Endothelial cell of umbilical vein (primary cell): ENCODE measurements at regions not wholly inside any gene's neighbourhood (a gene's known extent, or its start where the extent isn't known, plus 50 kb on each side); places are given as distances from the start of the nearest gene placed in this dataset.

ENCODE experiments used
- EZH2 ChIP-seq: IDR thresholded peaks from 2 replicates; pipeline ENCODE4 v1.6.1; 2012; ENCODE audit warnings: borderline replicate concordance, low read depth, mild to moderate bottlenecking, moderate library complexity, low read length, inconsistent platforms; ENCODE audit not compliant: severe bottlenecking
- JUN ChIP-seq: IDR thresholded peaks from 2 replicates; pipeline ENCODE4 v1.6.1; 2011; ENCODE audit warnings: borderline replicate concordance, low read depth; ENCODE audit not compliant: insufficient read length, insufficient read depth
- MAX ChIP-seq: IDR thresholded peaks from 2 replicates; pipeline ENCODE4 v1.6.1; 2011; ENCODE audit not compliant: insufficient read depth, insufficient read length
- POLR2A ChIP-seq: IDR thresholded peaks from 2 replicates; pipeline ENCODE4 v1.6.1; 2012; ENCODE audit warnings: low read depth, mild to moderate bottlenecking, control low read depth, low read length
- POLR2AphosphoS5 ChIP-seq: IDR thresholded peaks from 2 replicates; pipeline ENCODE4 v1.6.1; 2012; ENCODE audit warnings: low read depth, mild to moderate bottlenecking, control low read depth, low read length, moderate library complexity; ENCODE audit not compliant: insufficient read depth
- TF ChIP-seq, protein P1 (sequence below), 2 donors: IDR thresholded peaks; 1 replicate in 1 of 2; 2 replicates in 1 of 2; pipeline ENCODE4 v1.5.1; 2011; ENCODE audit warnings: low read length in 2 of 2, mild to moderate bottlenecking in 2 of 2, moderate library complexity in 2 of 2, control low read depth in 1 of 2, inconsistent platforms in 1 of 2, low read depth in 1 of 2; ENCODE audit not compliant: insufficient read depth in 1 of 2; ENCODE audit errors: extremely low read depth in 1 of 2

- TF ChIP-seq, protein P1, sequence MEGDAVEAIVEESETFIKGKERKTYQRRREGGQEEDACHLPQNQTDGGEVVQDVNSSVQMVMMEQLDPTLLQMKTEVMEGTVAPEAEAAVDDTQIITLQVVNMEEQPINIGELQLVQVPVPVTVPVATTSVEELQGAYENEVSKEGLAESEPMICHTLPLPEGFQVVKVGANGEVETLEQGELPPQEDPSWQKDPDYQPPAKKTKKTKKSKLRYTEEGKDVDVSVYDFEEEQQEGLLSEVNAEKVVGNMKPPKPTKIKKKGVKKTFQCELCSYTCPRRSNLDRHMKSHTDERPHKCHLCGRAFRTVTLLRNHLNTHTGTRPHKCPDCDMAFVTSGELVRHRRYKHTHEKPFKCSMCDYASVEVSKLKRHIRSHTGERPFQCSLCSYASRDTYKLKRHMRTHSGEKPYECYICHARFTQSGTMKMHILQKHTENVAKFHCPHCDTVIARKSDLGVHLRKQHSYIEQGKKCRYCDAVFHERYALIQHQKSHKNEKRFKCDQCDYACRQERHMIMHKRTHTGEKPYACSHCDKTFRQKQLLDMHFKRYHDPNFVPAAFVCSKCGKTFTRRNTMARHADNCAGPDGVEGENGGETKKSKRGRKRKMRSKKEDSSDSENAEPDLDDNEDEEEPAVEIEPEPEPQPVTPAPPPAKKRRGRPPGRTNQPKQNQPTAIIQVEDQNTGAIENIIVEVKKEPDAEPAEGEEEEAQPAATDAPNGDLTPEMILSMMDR (IDR thresholded peaks at IDR 0.05; ENCODE audit: extremely low read depth in 1 of 2, insufficient read depth in 1 of 2, low read depth in 1 of 2, low read length in 2 of 2), result no peak
- no peak for TF ChIP-seq POLR2A
- no peak for TF ChIP-seq MAX
- TF ChIP-seq JUN, result no peak
- TF ChIP-seq EZH2, result no peak
- TF ChIP-seq POLR2AphosphoS5, result no peak
Observed at GRCh38 chr4:147014946-147015345, 69.3 kb upstream of the TTC29 start.
